HG02571 (cell line): ENCODE measurements at regions not wholly inside any gene's neighbourhood (a gene's known extent, or its start where the extent isn't known, plus 50 kb on each side); places are given as distances from the start of the nearest gene placed in this dataset.
"Not testable (repeated sequence)": the region's sequence is repeated elsewhere in the genome, so short reads cannot be mapped to it uniquely, and the experiment has no call there.

Experiments
- ATAC-seq: cut with Tn5 transposase; IDR thresholded peaks from one replicate; pipeline ENCODE4 v1.9.1; 2021; ENCODE audit warnings: mild to moderate bottlenecking, moderate library complexity; ENCODE audit not compliant: unreplicated experiment

- no peak for ATAC-seq
These were observed 375.0 kb upstream of the CCNH start for GRCh38 chr5:87787625-87788256.

GRCh38 chr5:87787086-87787485 is 374.4 kb upstream of the CCNH start:
- ATAC-seq, result no peak

- ATAC-seq, result no peak
These were observed 373.7 kb upstream of the CCNH start for GRCh38 chr5:87786471-87786870.

- ATAC-seq, result no peak
These were observed 373.0 kb upstream of the CCNH start for GRCh38 chr5:87785554-87786335.

- no peak for ATAC-seq
These were observed 372.3 kb upstream of the CCNH start for GRCh38 chr5:87784879-87785495.

DNA sequence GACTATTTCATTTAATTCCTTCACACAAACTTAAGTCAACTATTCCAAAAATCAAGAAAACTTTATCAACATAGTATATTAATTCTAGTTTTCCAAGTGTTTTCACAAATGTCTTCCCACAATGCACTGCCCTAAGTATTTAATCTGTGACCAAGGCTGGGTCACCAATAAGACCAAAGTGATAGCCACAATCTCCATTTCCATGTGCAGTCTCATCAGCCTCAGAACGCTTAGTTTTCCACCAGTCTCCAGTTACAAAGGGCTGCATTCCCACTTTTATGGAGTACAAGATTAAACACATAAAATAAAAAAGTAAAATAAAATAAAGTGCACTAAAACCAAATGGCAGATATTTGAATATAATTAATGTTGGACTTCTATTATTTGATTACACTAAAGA is 371.6 kb upstream of the CCNH start:
- no peak for ATAC-seq

GRCh38 chr5:87782916-87783315 is 370.2 kb upstream of the CCNH start:
- no peak for ATAC-seq

DNA sequence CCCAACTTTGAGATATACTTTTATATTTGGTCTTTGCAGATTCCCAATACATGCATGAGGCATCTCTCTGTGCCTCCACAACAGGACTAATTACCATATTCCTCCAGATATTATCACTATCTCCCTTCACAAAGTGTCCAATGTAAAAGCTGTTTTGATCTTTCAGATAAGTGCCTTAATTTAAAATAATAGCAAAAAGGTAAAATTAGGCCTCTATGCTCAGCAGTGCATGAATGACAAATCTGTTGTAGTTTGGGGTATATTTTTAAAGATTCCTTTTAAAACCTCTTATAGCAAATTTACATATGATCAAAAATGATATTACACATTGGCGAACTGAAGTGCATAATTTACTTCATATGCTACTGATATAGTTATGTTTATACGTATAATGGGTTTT is 369.2 kb upstream of the CCNH start:
- no peak for ATAC-seq

DNA sequence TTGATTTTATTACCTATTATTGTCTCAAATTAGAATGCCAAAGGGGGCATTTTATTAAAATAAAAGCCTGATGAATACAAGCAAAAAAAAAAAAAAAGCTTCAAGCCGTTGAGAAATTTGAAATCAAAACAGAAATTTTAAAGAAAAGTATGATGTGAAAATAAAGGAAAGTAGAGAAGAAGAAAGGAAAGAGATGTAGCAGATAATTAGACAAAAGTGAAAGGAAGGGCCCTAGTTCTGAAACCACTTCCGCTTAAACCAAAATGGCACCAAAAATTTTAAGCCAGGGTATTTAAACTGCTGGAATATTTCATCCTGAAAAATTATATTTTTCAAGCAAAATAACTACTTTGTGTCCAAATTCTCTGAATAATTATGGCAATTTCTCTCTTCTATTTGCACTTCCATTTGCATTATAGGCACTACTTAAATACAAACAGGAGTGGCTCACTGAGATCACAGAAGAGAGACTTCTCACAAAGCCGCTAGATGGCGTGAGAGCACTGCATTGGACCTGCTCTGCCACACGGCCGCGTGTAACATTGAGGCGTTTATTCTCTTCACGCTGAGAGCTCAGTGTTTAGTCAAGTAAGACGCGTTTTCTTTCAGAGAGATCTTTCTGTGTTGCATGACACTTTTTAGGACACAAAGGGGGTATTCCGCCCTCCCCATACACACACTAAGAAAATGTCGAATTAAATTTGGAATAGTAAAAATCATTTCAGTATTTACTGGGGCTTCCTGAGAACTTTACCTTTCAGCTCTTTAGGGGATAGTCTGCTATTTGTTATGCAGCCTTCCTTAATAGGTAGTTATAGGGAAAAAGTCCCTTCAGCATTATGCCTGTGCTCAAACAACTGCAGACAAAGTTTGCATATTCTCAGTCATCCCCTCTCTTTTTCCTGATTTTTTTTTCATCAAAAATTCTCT is 368.4 kb upstream of the CCNH start:
- peak; percentile 100 for ATAC-seq

- ATAC-seq, result no peak
These were observed 366.1 kb upstream of the CCNH start for GRCh38 chr5:87778876-87779275.

- no peak for ATAC-seq
These were observed 365.1 kb upstream of the CCNH start for GRCh38 chr5:87777877-87778276.

GRCh38 chr5:87776785-87777184 is 364.1 kb upstream of the CCNH start:
- ATAC-seq, result no peak

GRCh38 chr5:87776302-87776701 is 363.6 kb upstream of the CCNH start:
- not testable (repeated sequence) for ATAC-seq

DNA sequence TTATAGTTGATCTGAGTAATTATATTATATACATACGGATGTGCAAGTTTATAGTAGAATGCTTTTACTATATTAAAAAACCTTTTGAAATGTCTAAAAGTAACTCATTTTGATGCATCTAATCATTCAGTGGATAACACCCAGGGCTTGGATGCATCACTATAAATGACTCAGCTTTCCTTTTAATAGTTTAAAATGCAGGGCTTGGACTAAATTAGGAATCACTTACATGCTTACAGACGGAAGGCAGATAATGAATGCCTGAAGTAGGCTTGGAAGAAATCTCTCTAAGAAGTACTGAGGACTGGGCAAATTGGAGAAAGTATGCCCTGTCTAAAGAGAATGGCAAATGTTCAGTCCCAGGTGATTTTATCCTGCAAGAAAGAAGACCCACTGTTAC is 362.5 kb upstream of the CCNH start:
- ATAC-seq, result no peak

DNA sequence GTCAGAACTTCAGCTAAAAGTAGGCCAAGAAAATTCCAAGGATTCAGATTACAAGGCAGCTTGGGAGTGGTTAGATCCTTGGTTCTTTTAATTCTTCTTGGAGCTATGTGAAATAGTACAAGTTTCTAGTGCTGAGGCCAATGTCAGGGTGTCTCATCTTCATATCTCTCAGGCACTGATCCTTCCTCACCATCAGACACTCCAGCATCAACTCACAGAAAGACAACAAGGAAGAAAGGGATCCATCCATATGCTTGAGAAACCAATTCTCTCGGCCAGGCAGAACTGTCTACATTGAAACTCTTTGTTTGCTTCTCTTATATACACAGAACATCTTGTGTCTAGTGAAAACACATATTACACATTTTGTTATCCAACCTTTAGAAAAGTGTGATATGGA is 362.1 kb upstream of the CCNH start:
- no peak for ATAC-seq

DNA sequence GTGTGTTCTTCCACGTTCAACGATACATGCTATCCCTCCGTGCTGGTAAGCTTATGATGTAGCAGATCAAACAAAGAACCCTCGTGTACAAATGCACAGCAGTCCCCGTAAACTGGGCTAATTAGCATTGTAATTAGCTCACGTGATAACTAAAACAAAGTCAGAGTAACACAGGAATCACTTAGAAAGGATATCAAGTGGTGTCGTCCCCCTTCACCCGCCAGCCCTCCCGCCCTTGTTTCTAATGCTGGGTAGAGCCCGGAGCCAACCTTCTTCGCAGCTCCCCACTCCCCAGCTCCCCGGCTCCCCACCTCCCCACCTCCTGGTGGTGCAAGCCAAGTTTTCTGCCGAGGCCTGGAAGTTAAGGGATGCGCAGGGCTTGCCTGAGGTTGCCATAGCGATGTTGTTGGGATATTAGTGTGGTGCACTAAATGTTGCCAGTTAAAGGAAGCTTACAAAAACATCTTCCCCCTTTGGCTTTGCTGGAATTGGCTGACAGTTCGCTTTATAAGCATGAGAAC is 357.9 kb upstream of the CCNH start:
- no peak for ATAC-seq

DNA sequence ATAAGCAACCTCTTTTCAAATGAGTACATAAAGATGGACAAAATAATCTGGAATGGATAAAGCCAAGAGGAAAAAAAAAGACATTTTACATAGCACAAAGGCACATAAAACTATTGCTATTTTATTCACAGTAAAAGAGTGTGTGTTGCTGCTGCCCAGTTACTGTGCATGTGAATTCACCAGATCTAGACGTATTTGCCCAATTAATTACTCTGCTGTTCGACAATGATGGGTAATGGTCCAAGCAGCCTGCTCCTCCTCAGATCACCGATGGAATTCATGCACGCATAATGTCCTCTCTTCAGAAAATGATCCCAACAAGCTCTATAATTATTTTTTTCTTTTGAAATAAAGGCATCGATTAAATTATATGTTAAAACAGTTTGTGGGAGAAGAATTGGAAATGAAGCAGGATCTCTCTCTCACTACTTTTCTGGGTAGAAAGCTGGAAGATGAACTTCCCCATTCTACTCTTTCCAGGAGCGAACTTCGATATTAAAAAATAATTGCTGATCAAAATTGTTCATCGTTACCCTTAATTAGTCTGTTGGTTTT is 357.4 kb upstream of the CCNH start:
- ATAC-seq, result no peak

GRCh38 chr5:87769157-87769556 is 356.4 kb upstream of the CCNH start:
- ATAC-seq, result no peak

GRCh38 chr5:87768190-87768589 is 355.5 kb upstream of the CCNH start:
- ATAC-seq, result no peak

DNA sequence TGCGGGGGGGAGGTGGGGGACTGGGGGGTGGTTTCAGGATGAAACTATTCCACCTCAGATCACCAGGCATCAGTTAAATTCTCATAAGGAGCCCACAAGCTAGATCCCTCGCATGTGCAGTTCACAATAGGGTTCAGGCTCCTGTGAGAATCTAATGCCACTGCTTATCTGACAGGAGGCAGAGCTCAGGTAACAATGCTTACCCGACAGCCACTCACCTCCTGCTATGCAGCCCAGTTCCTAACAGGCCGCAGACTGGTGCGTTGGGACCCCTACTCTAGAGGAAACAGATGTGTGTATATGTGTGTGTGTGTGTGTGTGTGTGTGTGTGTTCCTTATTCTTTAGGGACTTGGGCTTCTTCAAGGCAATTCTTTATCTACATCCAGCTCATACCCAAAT is 352.3 kb upstream of the CCNH start:
- ATAC-seq, result no peak

DNA sequence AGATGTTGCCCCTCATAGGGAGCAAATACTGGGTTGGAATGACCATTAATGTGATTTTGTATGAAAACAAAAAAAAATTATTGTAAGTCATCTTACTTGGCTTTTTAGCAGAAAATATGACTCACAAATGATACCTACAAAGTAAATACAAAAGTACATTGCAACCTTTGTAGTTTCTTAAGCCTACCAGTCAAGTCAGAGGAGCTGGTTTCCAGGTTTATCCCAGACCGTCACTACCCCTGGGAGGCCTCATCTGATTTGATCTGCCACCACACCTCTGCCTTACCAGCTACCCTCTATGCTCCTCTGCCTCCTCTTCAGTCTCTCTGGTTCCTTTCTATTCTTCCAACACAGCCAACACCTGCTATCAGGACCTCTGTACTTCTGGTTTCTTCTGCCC is 349.9 kb upstream of the CCNH start:
- no peak for ATAC-seq
